ENCODE measurements at regions not wholly inside any gene's neighbourhood (a gene's known extent, or its start where the extent isn't known, plus 50 kb on each side); places are given as distances from the start of the nearest gene placed in this dataset.

GRCh38 chr7:79880312-79880711 is 254.3 kb upstream of the GNAI1 start:
- TF ChIP-seq CTCF (IDR thresholded peaks at IDR 0.05), result no peak
- DNase-seq (no peak), ATAC-seq (no peak)
- POLR2A ChIA-PET, result no interaction called here
- Mint-ChIP-seq H3K4me1 (ENCODE audit: low read depth) (no peaks in the 10 kb centered on the region), H3K27me3 (no peaks in the 10 kb centered on the region), H3K9me3 (no peaks in the 10 kb centered on the region), H3K36me3 (ENCODE audit: low read depth) (no peaks in the 10 kb centered on the region), H3K4me3 (no peak overlapping the region), H3K27ac (no peak overlapping the region)
- CTCF ChIA-PET, result no interaction called here
- intact Hi-C loops (cut with micrococcal nuclease), result no loop called here

- Mint-ChIP-seq H3K9me3 (no peaks in the 10 kb centered on the region), H3K4me1 (ENCODE audit: low read depth) (no peaks in the 10 kb centered on the region), H3K27me3 (no peaks in the 10 kb centered on the region), H3K4me3 (no peak overlapping the region), H3K36me3 (ENCODE audit: low read depth) (no peaks in the 10 kb centered on the region), H3K27ac (no peak overlapping the region)
- ChIA-PET POLR2A (no interaction called here), CTCF (no interaction called here)
- intact Hi-C loops (cut with micrococcal nuclease), result no loop called here
- DNase-seq (no peak), ATAC-seq (no peak)
- TF ChIP-seq CTCF (IDR thresholded peaks at IDR 0.05), result no peak
Measured at GRCh38 chr7:79877874-79878465, 256.7 kb upstream of the GNAI1 start.

GRCh38 chr7:79876848-79877252 is 257.8 kb upstream of the GNAI1 start:
- no peak for TF ChIP-seq CTCF (IDR thresholded peaks at IDR 0.05)
- Mint-ChIP-seq H3K27me3 (no peaks in the 10 kb centered on the region), H3K27ac (no peak overlapping the region), H3K36me3 (ENCODE audit: low read depth) (no peaks in the 10 kb centered on the region), H3K9me3 (no peaks in the 10 kb centered on the region), H3K4me3 (no peak overlapping the region), H3K4me1 (ENCODE audit: low read depth) (no peaks in the 10 kb centered on the region)
- POLR2A ChIA-PET, result no interaction called here
- ATAC-seq, result no peak
- intact Hi-C loops (cut with micrococcal nuclease), result no loop called here
- peak; percentile 4 for DNase-seq
- CTCF ChIA-PET, result no interaction called here

GRCh38 chr7:79874797-79875196 is 259.8 kb upstream of the GNAI1 start:
- no peak overlapping the region for H3K27ac Mint-ChIP-seq
- TF ChIP-seq CTCF (IDR thresholded peaks at IDR 0.05), result no peak
- H3K36me3 Mint-ChIP-seq (ENCODE audit: low read depth), result no peaks in the 10 kb centered on the region
- H3K27me3 Mint-ChIP-seq, result no peaks in the 10 kb centered on the region
- H3K4me3 Mint-ChIP-seq, result no peak overlapping the region
- DNase-seq, result no peak
- peaks cover 2% of the 10 kb centered on the region for H3K9me3 Mint-ChIP-seq
- no peak for ATAC-seq
- POLR2A ChIA-PET, result no interaction called here
- no peaks in the 10 kb centered on the region for H3K4me1 Mint-ChIP-seq (ENCODE audit: low read depth)
- CTCF ChIA-PET, result no interaction called here
- intact Hi-C loops (cut with micrococcal nuclease), result no loop called here

DNA sequence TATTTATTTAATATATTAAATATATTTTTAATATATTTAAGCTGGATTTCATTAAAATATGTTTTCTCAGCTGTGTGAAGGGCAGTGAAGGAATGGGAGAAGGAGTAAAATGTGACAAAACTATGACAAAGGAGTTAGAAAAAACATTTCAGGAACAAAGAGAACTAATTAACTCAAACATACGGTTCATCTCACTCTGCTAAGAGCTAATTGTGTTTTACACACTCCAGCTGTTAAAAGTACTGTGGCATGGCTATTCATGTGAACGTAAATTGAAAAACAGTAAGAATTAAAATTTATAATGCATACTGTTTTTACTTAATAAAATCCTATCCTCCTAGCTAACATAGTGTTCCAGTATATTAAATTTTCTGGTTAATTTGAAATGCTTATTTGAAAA is 262.5 kb upstream of the GNAI1 start:
- POLR2A ChIA-PET, result no interaction called here
- intact Hi-C loops (cut with micrococcal nuclease), result no loop called here
- CTCF ChIA-PET, result no interaction called here

More for the DNA sequence above, 262.5 kb upstream of the GNAI1 start:
- Mint-ChIP-seq H3K27ac (no peak overlapping the region), H3K4me1 (ENCODE audit: low read depth) (no peaks in the 10 kb centered on the region), H3K9me3 (peaks cover 3% of the 10 kb centered on the region), H3K27me3 (no peaks in the 10 kb centered on the region), H3K4me3 (no peak overlapping the region), H3K36me3 (ENCODE audit: low read depth) (no peaks in the 10 kb centered on the region)
- DNase-seq (no peak), ATAC-seq (no peak)
- TF ChIP-seq CTCF (IDR thresholded peaks at IDR 0.05), result no peak
